ENCODE measurements at regions not wholly inside any gene's neighbourhood (a gene's known extent, or its start where the extent isn't known, plus 50 kb on each side); places are given as distances from the start of the nearest gene placed in this dataset.

- no peak for DNase-seq (ENCODE audit: low read depth)
- TF ChIP-seq CTCF (IDR thresholded peaks at IDR 0.05; ENCODE audit: insufficient read depth, low read depth, low read length): no peak
- no peaks in the 10 kb centered on the region for H3K27me3 ChIP-seq (ENCODE audit: control insufficient read depth, insufficient read depth, low read length)
- POLR2A ChIA-PET: no interaction called here
- H3K36me3 ChIP-seq (ENCODE audit: control insufficient read depth, insufficient read depth, low read length): no peaks in the 10 kb centered on the region
- no peak overlapping the region for H3K4me3 ChIP-seq (ENCODE audit: low read depth, low read length)
- CTCF ChIA-PET: no interaction called here
These were observed 126.5 kb upstream of the ZNF438 start for GRCh38 chr10:31158011-31158658.

- no peak overlapping the region for H3K4me3 ChIP-seq (ENCODE audit: low read depth, low read length)
- ChIA-PET POLR2A (no interaction called here), CTCF (no interaction called here)
- DNase-seq (ENCODE audit: low read depth): no peak
- no peaks in the 10 kb centered on the region for H3K36me3 ChIP-seq (ENCODE audit: control insufficient read depth, insufficient read depth, low read length)
- H3K27me3 ChIP-seq (ENCODE audit: control insufficient read depth, insufficient read depth, low read length): no peaks in the 10 kb centered on the region
- TF ChIP-seq CTCF (IDR thresholded peaks at IDR 0.05; ENCODE audit: insufficient read depth, low read depth, low read length): no peak
These were observed 134.9 kb upstream of the ZNF438 start for GRCh38 chr10:31166606-31167005.

GRCh38 chr10:31170636-31171035 lies 139.0 kb upstream of the ZNF438 start:
- POLR2A ChIA-PET: no interaction called here
- Histone ChIP-seq H3K27me3 (ENCODE audit: control insufficient read depth, insufficient read depth, low read length) (no peaks in the 10 kb centered on the region), H3K4me3 (ENCODE audit: low read depth, low read length) (no peak overlapping the region), H3K36me3 (ENCODE audit: control insufficient read depth, insufficient read depth, low read length) (no peaks in the 10 kb centered on the region)
- CTCF ChIA-PET: interaction anchor here (0.6 to 1.0 kb wide), 2 partner anchors 40 to 87 kb away, joined by 3 to 6 read pairs; no protein-coding TSS in a partner anchor
- DNase-seq (ENCODE audit: low read depth): no peak
- TF ChIP-seq CTCF (IDR thresholded peaks at IDR 0.05; ENCODE audit: insufficient read depth, low read depth, low read length): no peak

- Histone ChIP-seq H3K4me3 (ENCODE audit: low read depth, low read length) (no peak overlapping the region), H3K36me3 (ENCODE audit: control insufficient read depth, insufficient read depth, low read length) (no peaks in the 10 kb centered on the region), H3K27me3 (ENCODE audit: control insufficient read depth, insufficient read depth, low read length) (no peaks in the 10 kb centered on the region)
- ChIA-PET CTCF (no interaction called here), POLR2A (no interaction called here)
- peak; percentile 59 for DNase-seq (ENCODE audit: low read depth)
- no peak for TF ChIP-seq CTCF (IDR thresholded peaks at IDR 0.05; ENCODE audit: insufficient read depth, low read depth, low read length)
These were observed 139.9 kb upstream of the ZNF438 start for GRCh38 chr10:31171402-31172083.

GRCh38 chr10:31172925-31173324 lies 141.3 kb upstream of the ZNF438 start:
- Histone ChIP-seq H3K36me3 (ENCODE audit: control insufficient read depth, insufficient read depth, low read length) (no peaks in the 10 kb centered on the region), H3K4me3 (ENCODE audit: low read depth, low read length) (no peak overlapping the region), H3K27me3 (ENCODE audit: control insufficient read depth, insufficient read depth, low read length) (no peaks in the 10 kb centered on the region)
- ChIA-PET POLR2A (no interaction called here), CTCF (interaction anchor here (0.8 kb wide), 1 partner anchor 8 kb away, joined by 3 read pairs; no protein-coding TSS in a partner anchor)
- no peak for TF ChIP-seq CTCF (IDR thresholded peaks at IDR 0.05; ENCODE audit: insufficient read depth, low read depth, low read length)
- no peak for DNase-seq (ENCODE audit: low read depth)
